K562 (cell line): ENCODE measurements at regions not wholly inside any gene's neighbourhood (a gene's known extent, or its start where the extent isn't known, plus 50 kb on each side); places are given as distances from the start of the nearest gene placed in this dataset.

Experiments
- ATF3 ChIP-seq, 2 experiments: fragments of 450-650 bp in 1 of 2; sonication (generic) in 1 of 2; formaldehyde crosslinking in 1 of 2; IDR thresholded peaks in 1 of 2; conservative IDR thresholded peaks in 1 of 2; 2 replicates each; pipeline versions ENCODE4 v1.6.1 to v1.8.1; 2016 to 2023; ENCODE audit warnings: mild to moderate bottlenecking in 2 of 2, moderate library complexity in 2 of 2, inconsistent platforms in 1 of 2, missing genetic modification reagents in 1 of 2
- CBX1 ChIP-seq: sonication (generic); IDR thresholded peaks from 2 replicates; pipeline ENCODE4 v1.6.1; 2016; ENCODE audit warnings: antibody characterized with exemption, low read depth, mild to moderate bottlenecking
- CREB3 ChIP-seq: fragments of 450-650 bp; conservative IDR thresholded peaks from 2 replicates; pipeline ENCODE4 v1.6.1; 2016; ENCODE audit warnings: missing genetic modification characterization, low read depth, mild to moderate bottlenecking, missing compliant biosample characterization, moderate library complexity
- CTBP1 ChIP-seq: fragments of 450-650 bp; IDR thresholded peaks from 2 replicates; pipeline ENCODE4 v1.6.1; 2016; ENCODE audit warnings: borderline replicate concordance
- CTCF ChIP-seq, 3 experiments: IDR thresholded peaks in 2 of 3; conservative IDR thresholded peaks in 1 of 3; 2 replicates each; pipeline ENCODE4 v1.5.1; 2011 to 2012; ENCODE audit warnings: low read length in 3 of 3, mild to moderate bottlenecking in 3 of 3, control low read depth in 2 of 3, improper control_type of control experiment in 1 of 3, inconsistent platforms in 1 of 3, low read depth in 1 of 3, mixed read lengths in 1 of 3, moderate library complexity in 1 of 3; ENCODE audit not compliant: insufficient read depth in 2 of 3
- HBP1 ChIP-seq: fragments of 450-650 bp; formaldehyde crosslinking; IDR thresholded peaks from 2 replicates; pipeline ENCODE4 v1.4.0; 2022; ENCODE audit warnings: missing genetic modification characterization
- HINFP ChIP-seq: fragments of 450-650 bp; conservative IDR thresholded peaks from 2 replicates; pipeline ENCODE4 v1.6.1; 2016; ENCODE audit warnings: missing genetic modification characterization, low read depth, mild to moderate bottlenecking, control low read depth, missing compliant biosample characterization
- PTRF ChIP-seq: fragments of 450-650 bp; IDR thresholded peaks from 2 replicates; pipeline ENCODE4 v1.6.1; 2016; ENCODE audit warnings: mild to moderate bottlenecking, missing genetic modification characterization, missing compliant biosample characterization
- ZNF184 ChIP-seq: sonication (generic); formaldehyde crosslinking; IDR thresholded peaks from 2 replicates; pipeline ENCODE4 v1.5.0; 2020; ENCODE audit warnings: missing genetic modification reagents

- no peak for TF ChIP-seq CTCF (IDR thresholded peaks at IDR 0.05 in 2 of 3, conservative IDR thresholded peaks at IDR 0.05 in 1 of 3; ENCODE audit: insufficient read depth in 2 of 3, low read depth in 1 of 3, low read length in 3 of 3)
- no peak for TF ChIP-seq HBP1 (CRISPR knock-in tag)
- no peak for TF ChIP-seq HINFP (tag)
- no peak for TF ChIP-seq CREB3
- no peak for TF ChIP-seq CBX1
- TF ChIP-seq ATF3 (IDR thresholded peaks at IDR 0.05): no peak
- no peak for TF ChIP-seq ATF3 (CRISPR knock-in tag; conservative IDR thresholded peaks at IDR 0.05)
- TF ChIP-seq PTRF (tag): no peak
- TF ChIP-seq ZNF184: no peak
- no peak for TF ChIP-seq CTBP1
These were observed 246.6 kb downstream of the BTG1 start for GRCh38 chr12:91899056-91899455.
